Stimulated activated CD4-positive, alpha-beta T cell treated with anti-CD3 and anti-CD28 coated beads, Interleukin-15, amount 100 ng/mL, for 1 hour (primary cell): ENCODE measurements at regions not wholly inside any gene's neighbourhood (a gene's known extent, or its start where the extent isn't known, plus 50 kb on each side); places are given as distances from the start of the nearest gene placed in this dataset.

ENCODE experiments used
- DNase-seq, 2 donors: peaks; one replicate each; pipeline ENCODE4 v3.0.0-alpha.2; 2020; ENCODE audit warnings: low read depth in 1 of 2, low spot score in 1 of 2

- DNase-seq = no peak
These were observed 401.3 kb upstream of the DAB2 start for GRCh38 chr5:39826051-39826450.

DNA sequence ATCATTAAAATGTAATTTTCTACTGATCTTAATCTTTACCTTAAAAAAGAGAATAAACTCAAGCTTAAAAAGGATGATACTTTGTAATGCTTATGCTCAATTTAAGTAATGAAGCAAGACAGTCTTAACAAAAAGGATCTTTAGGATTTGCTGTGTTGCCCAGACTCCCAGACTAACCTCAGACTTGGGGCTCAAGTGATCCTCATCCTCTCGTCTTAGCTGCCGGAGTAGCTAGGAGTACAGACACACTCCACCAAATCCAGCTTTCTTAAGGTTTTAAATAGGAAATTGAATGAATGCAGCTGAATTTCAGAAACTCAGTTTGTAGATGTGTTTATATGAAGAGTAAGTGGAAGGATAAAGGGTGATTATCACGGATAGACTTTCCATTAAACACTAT lies 400.5 kb upstream of the DAB2 start:
- DNase-seq = no peak

- no peak for DNase-seq
These were observed 397.2 kb upstream of the DAB2 start for GRCh38 chr5:39822020-39822419.

- no peak for DNase-seq
These were observed 392.1 kb upstream of the DAB2 start for GRCh38 chr5:39816866-39817265.

GRCh38 chr5:39816156-39816845 lies 391.5 kb upstream of the DAB2 start:
- no peak for DNase-seq

- DNase-seq = no peak
These were observed 390.9 kb upstream of the DAB2 start for GRCh38 chr5:39815711-39816110.

DNA sequence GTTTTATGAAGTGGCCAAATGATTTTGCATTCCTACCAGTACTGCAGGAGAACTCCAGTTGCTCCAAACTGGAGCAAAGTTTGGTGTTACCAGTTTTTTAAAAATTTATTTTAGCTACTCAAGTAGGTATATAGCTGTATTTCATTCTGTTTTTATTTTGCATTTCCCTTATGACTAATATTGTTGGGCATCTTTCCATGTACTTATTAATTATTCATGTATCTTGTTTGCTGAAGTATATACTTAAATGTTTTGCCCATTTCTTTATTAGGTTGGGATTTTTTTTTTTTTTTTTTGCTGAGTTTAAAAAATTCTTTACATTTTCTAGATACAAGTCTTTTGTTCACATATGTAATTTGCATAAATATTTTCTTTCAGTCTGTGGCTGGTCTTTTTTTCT lies 386.6 kb upstream of the DAB2 start:
- no peak for DNase-seq

DNA sequence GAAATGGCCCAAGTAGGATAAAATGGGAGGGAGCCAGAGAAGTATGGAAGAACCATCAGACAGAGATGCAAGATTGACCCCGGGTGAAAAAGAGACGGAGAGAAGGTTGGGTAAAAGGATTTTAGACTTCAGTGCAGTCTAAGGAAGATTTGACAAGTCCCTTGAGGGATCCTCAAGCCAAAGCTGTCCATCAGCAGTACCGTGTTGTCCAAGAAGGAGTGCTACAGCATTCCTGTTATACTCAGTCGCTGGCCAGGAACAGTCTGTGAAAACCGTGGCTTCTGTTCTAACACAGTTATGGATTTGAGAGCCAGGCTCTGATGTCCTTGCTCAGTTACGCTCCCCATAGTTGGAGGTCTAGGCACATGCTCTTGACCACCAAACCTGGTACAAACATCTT lies 383.9 kb upstream of the DAB2 start:
- no peak for DNase-seq

DNA sequence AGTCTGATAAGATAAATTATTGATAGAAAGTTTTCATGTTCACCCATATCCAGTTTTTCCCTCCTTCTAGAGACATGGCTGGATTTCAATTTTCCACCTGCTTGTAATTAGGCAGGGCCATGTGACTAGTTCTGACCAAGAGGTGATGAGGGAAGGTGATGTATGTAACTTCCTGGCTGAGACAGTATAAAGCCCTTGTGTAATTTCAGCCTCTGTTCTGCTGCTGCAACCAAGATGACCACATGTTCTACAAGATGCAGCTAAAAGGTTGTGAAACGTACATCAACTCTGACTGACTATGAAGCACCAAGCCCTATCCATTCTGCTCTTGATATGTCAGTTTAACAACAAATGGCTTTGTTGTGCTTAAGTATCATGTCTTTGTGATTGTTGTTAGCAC lies 376.5 kb upstream of the DAB2 start:
- no peak for DNase-seq

DNA sequence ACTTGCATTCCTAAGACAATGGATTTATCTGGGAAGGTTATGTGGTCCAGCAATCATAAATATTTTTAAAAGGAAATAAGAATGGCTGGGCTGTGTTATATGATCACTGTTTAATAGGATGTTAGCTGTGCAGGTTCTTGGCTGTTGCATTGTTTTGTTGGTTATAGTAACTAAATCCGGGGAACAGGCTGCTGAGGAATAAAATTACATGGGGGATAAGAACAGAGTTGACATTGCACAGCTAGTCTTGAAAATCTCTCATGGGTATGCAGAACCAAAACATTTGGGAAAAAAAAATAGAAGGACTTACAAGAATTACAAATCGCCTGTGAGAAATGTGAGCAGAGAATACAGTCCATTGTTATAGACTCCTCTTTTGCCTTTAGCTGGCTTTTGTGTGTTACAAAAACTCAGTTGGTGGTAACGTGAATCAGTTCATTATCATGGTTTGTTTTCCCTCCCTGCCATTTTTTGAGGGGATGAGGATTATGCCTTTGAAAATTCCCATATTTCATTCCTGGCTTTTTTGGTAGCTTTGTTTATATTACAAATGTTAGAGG lies 375.3 kb upstream of the DAB2 start:
- no peak for DNase-seq

- no peak for DNase-seq
These were observed 374.5 kb upstream of the DAB2 start for GRCh38 chr5:39799242-39799641.

GRCh38 chr5:39794513-39795210 lies 369.9 kb upstream of the DAB2 start:
- DNase-seq = no peak

GRCh38 chr5:39785410-39785809 lies 360.6 kb upstream of the DAB2 start:
- no peak for DNase-seq

DNA sequence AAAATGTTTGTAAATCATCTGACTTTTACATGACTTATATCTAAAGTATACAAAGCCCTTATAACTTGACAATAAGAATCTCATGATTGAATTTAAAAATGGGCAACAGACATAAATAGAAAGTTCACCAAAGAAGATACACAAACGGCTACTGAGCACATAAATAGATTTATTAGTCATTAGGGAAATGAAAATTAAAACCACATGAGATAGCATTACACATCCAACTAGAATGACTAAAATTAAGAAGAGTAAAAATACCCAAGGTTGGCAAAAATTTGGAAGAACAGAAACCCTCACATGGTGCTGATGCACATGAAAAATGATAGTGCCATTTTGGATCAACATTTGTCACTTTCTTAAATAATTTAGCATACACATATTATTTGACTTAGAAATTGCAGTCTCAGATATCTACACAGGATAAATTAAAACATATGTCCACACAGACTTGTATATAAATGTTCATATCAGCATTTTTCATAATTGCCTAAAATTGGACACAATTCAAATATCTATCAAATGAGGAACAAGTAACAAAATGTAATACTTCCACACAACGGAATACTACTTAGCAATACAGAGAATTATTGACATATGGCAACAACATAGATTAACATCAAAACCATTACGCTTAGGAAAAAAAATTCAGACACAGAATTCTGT lies 359.1 kb upstream of the DAB2 start:
- no peak for DNase-seq

- no peak for DNase-seq
These were observed 355.6 kb upstream of the DAB2 start for GRCh38 chr5:39780347-39780746.

- DNase-seq = no peak
These were observed 355.1 kb upstream of the DAB2 start for GRCh38 chr5:39779831-39780230.

DNA sequence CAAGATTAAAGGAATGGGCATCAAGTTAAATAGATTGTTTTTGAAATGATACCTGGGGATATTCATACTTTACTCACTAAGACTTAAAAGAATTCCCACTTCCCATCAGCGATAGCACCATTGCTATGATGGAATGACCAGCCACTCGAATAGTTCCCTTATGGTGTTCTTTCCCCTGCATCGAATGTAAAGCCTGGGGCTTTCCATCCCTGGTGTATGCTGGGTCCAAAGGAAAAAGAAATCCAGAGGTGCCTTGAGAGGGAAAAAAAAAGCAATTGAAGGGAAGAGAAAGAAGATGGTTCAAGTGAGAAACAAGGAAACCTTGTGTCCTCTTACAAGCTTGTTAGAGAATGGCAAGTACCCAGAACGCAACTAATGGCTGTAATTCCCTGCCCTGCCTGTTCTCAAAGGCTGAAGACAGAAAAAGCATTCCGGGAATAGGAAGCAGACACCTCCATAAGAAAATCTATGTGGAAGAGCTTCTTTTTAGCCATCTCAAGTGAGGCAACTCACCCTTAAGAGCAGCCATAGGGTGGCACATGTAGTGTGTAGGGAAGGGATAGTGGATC lies 351.1 kb upstream of the DAB2 start:
- DNase-seq = no peak

- DNase-seq = no peak
These were observed 350.5 kb upstream of the DAB2 start for GRCh38 chr5:39775086-39775796.

DNA sequence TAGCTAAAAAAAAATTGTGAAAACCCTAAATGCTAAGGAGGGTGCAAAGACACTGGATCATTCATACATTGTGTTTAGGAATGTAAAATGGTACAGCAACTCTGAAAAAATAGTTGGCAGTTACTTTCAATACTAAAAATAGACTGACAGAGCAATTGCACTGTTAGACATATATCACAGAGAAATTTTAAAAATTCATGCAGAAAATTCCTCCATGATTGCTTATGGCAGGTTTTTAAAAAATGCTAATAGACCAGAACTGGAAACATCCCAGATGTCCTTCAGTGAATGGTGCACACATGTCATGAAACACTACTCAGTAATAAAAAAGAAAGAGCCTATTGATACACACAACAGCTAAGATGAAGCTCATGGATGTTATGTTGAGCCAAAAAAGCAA lies 349.8 kb upstream of the DAB2 start:
- no peak for DNase-seq

GRCh38 chr5:39772307-39772706 lies 347.5 kb upstream of the DAB2 start:
- DNase-seq = no peak

- DNase-seq = no peak
These were observed 343.1 kb upstream of the DAB2 start for GRCh38 chr5:39767916-39768315.
